ENCODE measurements at regions not wholly inside any gene's neighbourhood (a gene's known extent, or its start where the extent isn't known, plus 50 kb on each side); places are given as distances from the start of the nearest gene placed in this dataset.

DNA sequence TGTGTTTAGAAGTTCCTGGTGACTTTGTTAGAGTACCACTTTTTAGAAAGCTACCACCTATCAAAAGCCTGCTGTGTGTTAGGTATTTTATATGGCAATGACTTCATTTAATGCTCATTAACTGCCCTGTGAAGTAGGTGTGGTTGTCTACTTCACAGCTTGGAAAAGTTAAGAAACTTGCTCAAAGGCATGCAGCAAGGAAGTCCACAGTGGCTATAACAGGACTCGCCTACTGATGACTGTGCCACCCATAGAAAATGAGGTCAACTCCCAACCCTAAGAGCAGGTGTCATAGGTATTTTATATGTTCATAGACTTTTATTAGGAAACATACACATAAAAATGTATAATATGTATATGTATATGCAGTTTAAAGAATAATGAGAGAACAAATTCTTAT is 125.2 kb upstream of the PAX6 start (continued):
- TF ChIP-seq, protein P1, sequence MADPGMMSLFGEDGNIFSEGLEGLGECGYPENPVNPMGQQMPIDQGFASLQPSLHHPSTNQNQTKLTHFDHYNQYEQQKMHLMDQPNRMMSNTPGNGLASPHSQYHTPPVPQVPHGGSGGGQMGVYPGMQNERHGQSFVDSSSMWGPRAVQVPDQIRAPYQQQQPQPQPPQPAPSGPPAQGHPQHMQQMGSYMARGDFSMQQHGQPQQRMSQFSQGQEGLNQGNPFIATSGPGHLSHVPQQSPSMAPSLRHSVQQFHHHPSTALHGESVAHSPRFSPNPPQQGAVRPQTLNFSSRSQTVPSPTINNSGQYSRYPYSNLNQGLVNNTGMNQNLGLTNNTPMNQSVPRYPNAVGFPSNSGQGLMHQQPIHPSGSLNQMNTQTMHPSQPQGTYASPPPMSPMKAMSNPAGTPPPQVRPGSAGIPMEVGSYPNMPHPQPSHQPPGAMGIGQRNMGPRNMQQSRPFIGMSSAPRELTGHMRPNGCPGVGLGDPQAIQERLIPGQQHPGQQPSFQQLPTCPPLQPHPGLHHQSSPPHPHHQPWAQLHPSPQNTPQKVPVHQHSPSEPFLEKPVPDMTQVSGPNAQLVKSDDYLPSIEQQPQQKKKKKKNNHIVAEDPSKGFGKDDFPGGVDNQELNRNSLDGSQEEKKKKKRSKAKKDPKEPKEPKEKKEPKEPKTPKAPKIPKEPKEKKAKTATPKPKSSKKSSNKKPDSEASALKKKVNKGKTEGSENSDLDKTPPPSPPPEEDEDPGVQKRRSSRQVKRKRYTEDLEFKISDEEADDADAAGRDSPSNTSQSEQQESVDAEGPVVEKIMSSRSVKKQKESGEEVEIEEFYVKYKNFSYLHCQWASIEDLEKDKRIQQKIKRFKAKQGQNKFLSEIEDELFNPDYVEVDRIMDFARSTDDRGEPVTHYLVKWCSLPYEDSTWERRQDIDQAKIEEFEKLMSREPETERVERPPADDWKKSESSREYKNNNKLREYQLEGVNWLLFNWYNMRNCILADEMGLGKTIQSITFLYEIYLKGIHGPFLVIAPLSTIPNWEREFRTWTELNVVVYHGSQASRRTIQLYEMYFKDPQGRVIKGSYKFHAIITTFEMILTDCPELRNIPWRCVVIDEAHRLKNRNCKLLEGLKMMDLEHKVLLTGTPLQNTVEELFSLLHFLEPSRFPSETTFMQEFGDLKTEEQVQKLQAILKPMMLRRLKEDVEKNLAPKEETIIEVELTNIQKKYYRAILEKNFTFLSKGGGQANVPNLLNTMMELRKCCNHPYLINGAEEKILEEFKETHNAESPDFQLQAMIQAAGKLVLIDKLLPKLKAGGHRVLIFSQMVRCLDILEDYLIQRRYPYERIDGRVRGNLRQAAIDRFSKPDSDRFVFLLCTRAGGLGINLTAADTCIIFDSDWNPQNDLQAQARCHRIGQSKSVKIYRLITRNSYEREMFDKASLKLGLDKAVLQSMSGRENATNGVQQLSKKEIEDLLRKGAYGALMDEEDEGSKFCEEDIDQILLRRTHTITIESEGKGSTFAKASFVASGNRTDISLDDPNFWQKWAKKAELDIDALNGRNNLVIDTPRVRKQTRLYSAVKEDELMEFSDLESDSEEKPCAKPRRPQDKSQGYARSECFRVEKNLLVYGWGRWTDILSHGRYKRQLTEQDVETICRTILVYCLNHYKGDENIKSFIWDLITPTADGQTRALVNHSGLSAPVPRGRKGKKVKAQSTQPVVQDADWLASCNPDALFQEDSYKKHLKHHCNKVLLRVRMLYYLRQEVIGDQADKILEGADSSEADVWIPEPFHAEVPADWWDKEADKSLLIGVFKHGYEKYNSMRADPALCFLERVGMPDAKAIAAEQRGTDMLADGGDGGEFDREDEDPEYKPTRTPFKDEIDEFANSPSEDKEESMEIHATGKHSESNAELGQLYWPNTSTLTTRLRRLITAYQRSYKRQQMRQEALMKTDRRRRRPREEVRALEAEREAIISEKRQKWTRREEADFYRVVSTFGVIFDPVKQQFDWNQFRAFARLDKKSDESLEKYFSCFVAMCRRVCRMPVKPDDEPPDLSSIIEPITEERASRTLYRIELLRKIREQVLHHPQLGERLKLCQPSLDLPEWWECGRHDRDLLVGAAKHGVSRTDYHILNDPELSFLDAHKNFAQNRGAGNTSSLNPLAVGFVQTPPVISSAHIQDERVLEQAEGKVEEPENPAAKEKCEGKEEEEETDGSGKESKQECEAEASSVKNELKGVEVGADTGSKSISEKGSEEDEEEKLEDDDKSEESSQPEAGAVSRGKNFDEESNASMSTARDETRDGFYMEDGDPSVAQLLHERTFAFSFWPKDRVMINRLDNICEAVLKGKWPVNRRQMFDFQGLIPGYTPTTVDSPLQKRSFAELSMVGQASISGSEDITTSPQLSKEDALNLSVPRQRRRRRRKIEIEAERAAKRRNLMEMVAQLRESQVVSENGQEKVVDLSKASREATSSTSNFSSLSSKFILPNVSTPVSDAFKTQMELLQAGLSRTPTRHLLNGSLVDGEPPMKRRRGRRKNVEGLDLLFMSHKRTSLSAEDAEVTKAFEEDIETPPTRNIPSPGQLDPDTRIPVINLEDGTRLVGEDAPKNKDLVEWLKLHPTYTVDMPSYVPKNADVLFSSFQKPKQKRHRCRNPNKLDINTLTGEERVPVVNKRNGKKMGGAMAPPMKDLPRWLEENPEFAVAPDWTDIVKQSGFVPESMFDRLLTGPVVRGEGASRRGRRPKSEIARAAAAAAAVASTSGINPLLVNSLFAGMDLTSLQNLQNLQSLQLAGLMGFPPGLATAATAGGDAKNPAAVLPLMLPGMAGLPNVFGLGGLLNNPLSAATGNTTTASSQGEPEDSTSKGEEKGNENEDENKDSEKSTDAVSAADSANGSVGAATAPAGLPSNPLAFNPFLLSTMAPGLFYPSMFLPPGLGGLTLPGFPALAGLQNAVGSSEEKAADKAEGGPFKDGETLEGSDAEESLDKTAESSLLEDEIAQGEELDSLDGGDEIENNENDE (IDR thresholded peaks at IDR 0.05; ENCODE audit: insufficient replicate concordance, low read length), result no peak
- TF ChIP-seq RXRA (IDR thresholded peaks at IDR 0.05; ENCODE audit: insufficient read depth, low read depth, low read length), result no peak
- TF ChIP-seq KDM1A (IDR thresholded peaks at IDR 0.05; ENCODE audit: borderline replicate concordance, low read length), result no peak
- TF ChIP-seq SIX5 (IDR thresholded peaks at IDR 0.05; ENCODE audit: low read depth, low read length), result no peak
- no peak for TF ChIP-seq SRF (IDR thresholded peaks at IDR 0.05; ENCODE audit: low read depth, low read length)
- TF ChIP-seq CBX8 (IDR thresholded peaks at IDR 0.05; ENCODE audit: borderline replicate concordance, low read depth, low read length), result no peak
- TF ChIP-seq KDM5A (IDR thresholded peaks at IDR 0.05; ENCODE audit: low read length), result no peak
- TF ChIP-seq JUND (IDR thresholded peaks at IDR 0.05; ENCODE audit: low read length), result no peak
- TF ChIP-seq POLR2AphosphoS5 (IDR thresholded peaks at IDR 0.05; ENCODE audit: low read depth, low read length), result no peak
- TF ChIP-seq TAF7 (optimal IDR thresholded peaks at IDR 0.05; ENCODE audit: borderline replicate concordance, low read depth, low read length), result no peak
- no peak for TF ChIP-seq YY1 (IDR thresholded peaks at IDR 0.05; ENCODE audit: low read depth, low read length)
- TF ChIP-seq EP300 (IDR thresholded peaks at IDR 0.05; ENCODE audit: borderline replicate concordance in 1 of 2, low read depth in 2 of 2, low read length in 2 of 2), result no peak
- no peak for TF ChIP-seq SP1 (IDR thresholded peaks at IDR 0.05; ENCODE audit: low read depth, low read length)

Measured in H1 (cell line).